Breast epithelium (tissue), 4 donors: ENCODE measurements at regions not wholly inside any gene's neighbourhood (a gene's known extent, or its start where the extent isn't known, plus 50 kb on each side); places are given as distances from the start of the nearest gene placed in this dataset.
"Not testable (repeated sequence)": the region's sequence is repeated elsewhere in the genome, so short reads cannot be mapped to it uniquely, and the experiment has no call there.

Source experiments
- DNase-seq, 2 donors: peaks; one replicate each; pipeline ENCODE4 v3.0.0-alpha.2; 2019; ENCODE audit warnings: low spot score in 2 of 2
- H3K27ac ChIP-seq, 2 donors: fragments of 200-600 bp; sonication (generic) in 1 of 2; one replicate each; pipeline ENCODE4 v1.5.1; 2016 to 2019; ENCODE audit warnings: mild to moderate bottlenecking in 1 of 2
- H3K27me3 ChIP-seq, 2 donors: fragments of 200-600 bp; sonication (generic) in 1 of 2; one replicate each; pipeline versions ENCODE4 v1.5.1 to v1.6.0; 2017 to 2019; ENCODE audit warnings: control low read depth in 1 of 2, mild to moderate bottlenecking in 1 of 2
- H3K36me3 ChIP-seq: fragments of 200-600 bp; one replicate; pipeline ENCODE4 v1.5.1; 2019
- H3K4me1 ChIP-seq, 2 donors: fragments of 200-600 bp; sonication (generic); one replicate each; pipeline ENCODE4 v1.5.1; 2016 to 2019; ENCODE audit warnings: control low read depth in 1 of 2
- H3K4me3 ChIP-seq, 3 donors: fragments of 200-600 bp; sonication (generic); 1 replicate in 2 of 3; 2 replicates in 1 of 3; pipeline ENCODE4 v1.5.1; 2016 to 2019; ENCODE audit warnings: mild to moderate bottlenecking in 3 of 3, moderate library complexity in 2 of 3
- H3K9me3 ChIP-seq, 2 donors: fragments of 200-600 bp; sonication (generic) in 1 of 2; one replicate each; pipeline ENCODE4 v1.5.1; 2016 to 2019; ENCODE audit warnings: control low read depth in 1 of 2
- CTCF ChIP-seq, 3 donors: fragments of 450-650 bp; IDR thresholded peaks; one replicate each; pipeline ENCODE4 v1.5.1; 2016 to 2017; ENCODE audit warnings: antibody characterized with exemption in 3 of 3, mild to moderate bottlenecking in 3 of 3, moderate library complexity in 3 of 3
- POLR2A ChIP-seq: fragments of 450-650 bp; IDR thresholded peaks from one replicate; pipeline ENCODE4 v1.6.1; 2016; ENCODE audit warnings: antibody characterized with exemption, mild to moderate bottlenecking, moderate library complexity
- POLR2AphosphoS5 ChIP-seq, 3 donors: sonication (generic); formaldehyde crosslinking; IDR thresholded peaks; one replicate each; pipeline ENCODE4 v1.6.1; 2017; ENCODE audit warnings: antibody characterized with exemption in 3 of 3
- intact Hi-C: fragments of 100-400 bp; cut with DNase I; formaldehyde crosslinking; loops from one replicate; pipeline ENCODE4 v1.15.1; 2023; ENCODE audit warnings: low total_unique reads

GRCh38 chr2:183477296-183477695, 353.1 kb downstream of the NUP35 start:
- H3K4me3 ChIP-seq, result no peak overlapping the region
- H3K4me1 ChIP-seq, result no peaks in the 10 kb centered on the region
- H3K36me3 ChIP-seq, result no peaks in the 10 kb centered on the region
- no peak overlapping the region for H3K27ac ChIP-seq
- H3K9me3 ChIP-seq, result peaks cover 6 to 12% of the 10 kb centered on the region in 2 donors
- TF ChIP-seq POLR2A (no peak), POLR2AphosphoS5 (IDR thresholded peaks at IDR 0.05) (no peak), CTCF (IDR thresholded peaks at IDR 0.05) (no peak)
- intact Hi-C loops, result no loop called here
- no peaks in the 10 kb centered on the region for H3K27me3 ChIP-seq
- no peak for DNase-seq

- DNase-seq, H3K4me3 ChIP-seq, H3K36me3 ChIP-seq, intact Hi-C loops, H3K27ac ChIP-seq, H3K4me1 ChIP-seq, H3K27me3 ChIP-seq: not testable (repeated sequence)
- peaks cover 6 to 12% of the 10 kb centered on the region in 2 donors for H3K9me3 ChIP-seq
Measured at GRCh38 chr2:183478941-183479595, 354.8 kb downstream of the NUP35 start.

- intact Hi-C loops, result no loop called here
- no peak overlapping the region for H3K27ac ChIP-seq
- no peak overlapping the region for H3K4me3 ChIP-seq
Measured at GRCh38 chr2:183487326-183487725, 363.1 kb downstream of the NUP35 start.

GRCh38 chr2:183488421-183488820, 364.2 kb downstream of the NUP35 start:
- Histone ChIP-seq H3K36me3 (no peaks in the 10 kb centered on the region), H3K27ac (no peak overlapping the region), H3K27me3 (no peaks in the 10 kb centered on the region), H3K9me3 (no peaks in the 10 kb centered on the region), H3K4me3 (no peak overlapping the region), H3K4me1 (no peaks in the 10 kb centered on the region)
- TF ChIP-seq CTCF (IDR thresholded peaks at IDR 0.05) (no peak), POLR2AphosphoS5 (IDR thresholded peaks at IDR 0.05) (no peak), POLR2A (no peak)
- intact Hi-C loops, result no loop called here
- no peak for DNase-seq

More at GRCh38 chr2:183487326-183487725, 363.1 kb downstream of the NUP35 start:
- H3K4me1 ChIP-seq, result no peaks in the 10 kb centered on the region
- no peak for TF ChIP-seq POLR2AphosphoS5 (IDR thresholded peaks at IDR 0.05)
- TF ChIP-seq POLR2A, result no peak
- TF ChIP-seq CTCF (IDR thresholded peaks at IDR 0.05), result no peak
- H3K36me3 ChIP-seq, result no peaks in the 10 kb centered on the region
- no peaks in the 10 kb centered on the region for H3K9me3 ChIP-seq
- H3K27me3 ChIP-seq, result no peaks in the 10 kb centered on the region
- no peak for DNase-seq

- H3K27ac ChIP-seq, result no peak overlapping the region
Measured at GRCh38 chr2:183490489-183490888, 366.2 kb downstream of the NUP35 start.

More at GRCh38 chr2:183490489-183490888, 366.2 kb downstream of the NUP35 start:
- Histone ChIP-seq H3K27me3 (no peaks in the 10 kb centered on the region), H3K36me3 (no peaks in the 10 kb centered on the region), H3K9me3 (no peaks in the 10 kb centered on the region), H3K4me3 (no peak overlapping the region), H3K4me1 (no peaks in the 10 kb centered on the region)
- DNase-seq, result no peak
- intact Hi-C loops, result no loop called here
- TF ChIP-seq POLR2A (no peak), CTCF (IDR thresholded peaks at IDR 0.05) (no peak), POLR2AphosphoS5 (IDR thresholded peaks at IDR 0.05) (no peak)
